Upper lobe of left lung (tissue), 4 donors: ENCODE measurements at regions not wholly inside any gene's neighbourhood (a gene's known extent, or its start where the extent isn't known, plus 50 kb on each side); places are given as distances from the start of the nearest gene placed in this dataset.
"Not testable (repeated sequence)": the region's sequence is repeated elsewhere in the genome, so short reads cannot be mapped to it uniquely, and the experiment has no call there.

Experiments
- CTCF ChIP-seq, 6 experiments: fragments of 450-650 bp in 4 of 6; fragments of 200-600 bp in 2 of 6; sonication (generic) in 2 of 6; IDR thresholded peaks; one replicate each; pipeline ENCODE4 v1.5.1; 2016 to 2019; ENCODE audit warnings: antibody characterized with exemption in 6 of 6
- POLR2A ChIP-seq, 4 donors: fragments of 450-650 bp; IDR thresholded peaks; one replicate each; pipeline ENCODE4 v1.5.1; 2016 to 2017; ENCODE audit warnings: antibody characterized with exemption in 4 of 4, mild to moderate bottlenecking in 2 of 4

- not testable (repeated sequence) for TF ChIP-seq POLR2A, CTCF (IDR thresholded peaks at IDR 0.05)
Observed at GRCh38 chr5:21483790-21484497, 1369.2 kb downstream of the CDH12 start.
